ENCODE measurements at regions not wholly inside any gene's neighbourhood (a gene's known extent, or its start where the extent isn't known, plus 50 kb on each side); places are given as distances from the start of the nearest gene placed in this dataset.

DNA sequence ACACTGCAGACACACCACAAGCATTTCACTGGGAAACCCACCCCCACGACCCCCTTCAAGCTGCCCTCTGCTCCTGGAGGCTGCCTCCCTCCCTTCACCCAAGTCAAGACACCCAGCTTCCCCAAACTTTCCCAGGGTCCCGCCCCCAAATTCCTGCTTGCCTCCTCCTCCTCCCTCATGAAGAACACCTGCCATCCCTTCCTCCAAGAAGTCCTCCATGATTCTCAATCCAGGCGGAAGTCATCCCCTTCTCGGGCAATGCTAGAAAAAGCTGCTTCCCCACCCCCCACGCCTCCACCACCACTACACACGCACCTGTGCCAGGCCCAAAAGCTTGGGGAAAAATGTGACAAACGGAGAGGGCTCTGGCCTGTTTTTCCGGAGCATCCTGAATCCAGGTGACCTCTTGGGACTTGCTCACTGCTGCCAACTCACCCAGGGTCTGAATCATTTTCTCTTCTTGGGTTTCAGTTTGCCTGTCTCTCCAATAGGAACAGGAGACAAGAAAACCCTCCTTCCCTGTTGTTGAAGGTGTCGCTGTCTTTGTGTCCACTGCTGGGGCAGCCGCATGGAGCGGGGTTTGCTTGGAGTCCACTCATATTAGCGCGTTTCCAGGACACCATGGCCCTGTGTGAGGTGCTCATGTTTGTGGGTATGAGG, 101.0 kb upstream of the CASZ1 start:
- no peak overlapping the region for H3K4me3 ChIP-seq (ENCODE audit: low read depth, low read length)
- no peaks in the 10 kb centered on the region for H3K27me3 ChIP-seq
- H3K4me1 ChIP-seq, result peaks cover 39% of the 10 kb centered on the region
- H3K36me3 ChIP-seq, result no peaks in the 10 kb centered on the region
- TF ChIP-seq, protein P1, sequence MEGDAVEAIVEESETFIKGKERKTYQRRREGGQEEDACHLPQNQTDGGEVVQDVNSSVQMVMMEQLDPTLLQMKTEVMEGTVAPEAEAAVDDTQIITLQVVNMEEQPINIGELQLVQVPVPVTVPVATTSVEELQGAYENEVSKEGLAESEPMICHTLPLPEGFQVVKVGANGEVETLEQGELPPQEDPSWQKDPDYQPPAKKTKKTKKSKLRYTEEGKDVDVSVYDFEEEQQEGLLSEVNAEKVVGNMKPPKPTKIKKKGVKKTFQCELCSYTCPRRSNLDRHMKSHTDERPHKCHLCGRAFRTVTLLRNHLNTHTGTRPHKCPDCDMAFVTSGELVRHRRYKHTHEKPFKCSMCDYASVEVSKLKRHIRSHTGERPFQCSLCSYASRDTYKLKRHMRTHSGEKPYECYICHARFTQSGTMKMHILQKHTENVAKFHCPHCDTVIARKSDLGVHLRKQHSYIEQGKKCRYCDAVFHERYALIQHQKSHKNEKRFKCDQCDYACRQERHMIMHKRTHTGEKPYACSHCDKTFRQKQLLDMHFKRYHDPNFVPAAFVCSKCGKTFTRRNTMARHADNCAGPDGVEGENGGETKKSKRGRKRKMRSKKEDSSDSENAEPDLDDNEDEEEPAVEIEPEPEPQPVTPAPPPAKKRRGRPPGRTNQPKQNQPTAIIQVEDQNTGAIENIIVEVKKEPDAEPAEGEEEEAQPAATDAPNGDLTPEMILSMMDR (IDR thresholded peaks at IDR 0.05; ENCODE audit: low read depth, low read length), result no peak
- H3K9me3 ChIP-seq, result no peaks in the 10 kb centered on the region
- DNase-seq, result no peak

DNA sequence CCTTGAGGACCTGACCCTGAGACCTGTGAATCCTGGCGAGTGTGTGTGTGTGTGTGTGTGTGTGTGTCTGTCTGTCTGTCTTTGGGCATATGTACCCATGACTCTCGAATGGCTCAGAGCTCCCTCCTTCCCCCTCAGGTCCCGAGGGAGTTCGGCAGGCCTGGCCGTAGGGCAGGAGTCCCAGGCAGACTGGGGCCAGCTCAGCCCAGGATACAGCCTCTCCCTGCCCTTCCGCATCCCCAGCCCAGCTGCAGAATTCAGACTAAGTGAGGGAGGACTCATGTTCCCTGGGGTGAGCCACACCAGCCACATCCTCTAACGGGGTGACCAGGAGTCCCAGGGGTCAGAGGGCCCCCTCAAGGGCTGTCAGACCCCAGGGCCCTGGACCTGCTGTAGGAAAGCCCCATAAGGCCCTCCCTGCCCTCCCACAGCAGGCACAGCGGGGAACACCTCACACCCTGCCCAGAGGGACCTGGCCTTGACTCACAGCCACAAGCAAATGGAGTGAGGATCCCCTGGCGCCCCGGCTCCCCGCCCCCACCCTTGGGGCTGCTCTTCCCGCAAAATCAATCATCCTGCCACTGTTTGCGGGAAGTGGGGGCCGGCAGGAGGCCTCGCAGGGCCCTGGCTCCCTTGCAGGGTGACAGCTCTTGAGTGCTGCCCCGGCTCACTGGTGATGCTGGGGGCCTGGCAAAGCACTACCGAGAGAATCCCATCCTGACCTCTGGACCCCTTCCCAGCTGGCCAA, 101.7 kb upstream of the CASZ1 start:
- Histone ChIP-seq H3K9me3 (no peaks in the 10 kb centered on the region), H3K4me3 (ENCODE audit: low read depth, low read length) (no peak overlapping the region), H3K27me3 (no peaks in the 10 kb centered on the region), H3K36me3 (no peaks in the 10 kb centered on the region), H3K4me1 (peaks cover 42% of the 10 kb centered on the region)
- TF ChIP-seq, protein P1 (IDR thresholded peaks at IDR 0.05; ENCODE audit: low read depth, low read length), result no peak
- peak; percentile 65 for DNase-seq

DNA sequence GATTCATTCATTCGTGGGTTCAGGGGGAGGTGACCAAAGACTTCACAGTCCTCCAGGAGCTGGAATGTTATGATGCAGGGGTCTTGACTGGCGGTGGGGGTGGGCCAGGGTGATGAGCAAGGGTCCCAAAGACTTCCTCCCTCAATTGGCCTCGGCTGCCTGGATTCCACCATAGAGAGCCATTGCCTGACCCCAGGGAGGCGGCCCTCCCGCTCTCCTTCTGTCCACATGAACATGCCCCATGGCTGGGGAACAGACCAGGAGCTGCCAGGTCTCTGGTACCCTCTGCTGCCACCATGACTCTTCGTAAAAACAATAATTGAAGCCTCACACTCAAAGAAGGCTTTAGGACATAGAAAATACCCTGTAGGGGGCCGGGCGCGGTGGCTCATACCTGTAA, 102.5 kb upstream of the CASZ1 start:
- no peak overlapping the region for H3K4me3 ChIP-seq (ENCODE audit: low read depth, low read length)
- no peaks in the 10 kb centered on the region for H3K9me3 ChIP-seq
- H3K36me3 ChIP-seq, result no peaks in the 10 kb centered on the region
- peaks cover 44% of the 10 kb centered on the region for H3K4me1 ChIP-seq
- DNase-seq, result no peak
- TF ChIP-seq, protein P1 (IDR thresholded peaks at IDR 0.05; ENCODE audit: low read depth, low read length), result no peak
- H3K27me3 ChIP-seq, result no peaks in the 10 kb centered on the region

DNA sequence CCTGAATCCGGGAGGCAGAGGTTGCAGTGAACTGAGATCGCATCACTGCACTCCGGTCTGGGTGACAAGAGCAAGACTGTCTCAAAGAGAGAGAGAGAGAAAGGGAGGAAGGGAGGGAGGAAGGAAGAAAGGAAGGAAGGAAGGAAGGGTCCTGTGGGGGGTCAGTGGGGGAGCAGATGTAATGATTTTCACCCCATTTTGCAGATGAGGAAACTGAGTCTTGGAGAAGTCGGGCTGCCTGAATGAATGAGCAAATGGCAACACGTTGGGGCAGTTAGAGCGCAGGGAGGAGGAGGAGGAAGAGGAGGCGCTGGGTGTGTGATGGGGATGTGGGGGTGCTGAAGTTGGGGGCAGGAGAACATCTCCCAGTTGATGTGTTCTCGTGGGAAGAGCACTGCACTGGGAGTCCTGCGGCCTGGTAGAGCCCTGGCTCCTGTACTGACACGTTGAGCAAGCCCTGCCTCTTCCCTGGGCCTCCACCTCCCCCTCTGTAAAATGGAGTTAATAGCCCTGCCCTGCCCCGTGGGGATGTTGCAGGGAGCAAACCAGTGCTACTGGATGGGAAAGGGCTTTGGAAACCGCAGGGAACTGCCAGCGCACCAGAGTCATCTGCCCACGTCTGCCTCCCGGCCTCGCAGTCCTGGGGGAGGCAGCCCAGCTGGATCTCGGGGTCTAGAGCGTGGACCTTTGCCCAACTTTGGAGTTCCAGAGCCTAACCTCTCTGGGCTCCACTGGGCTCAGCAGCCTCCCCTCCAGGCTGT, 103.2 kb upstream of the CASZ1 start:
- Histone ChIP-seq H3K4me3 (ENCODE audit: low read depth, low read length) (no peak overlapping the region), H3K36me3 (no peaks in the 10 kb centered on the region), H3K9me3 (no peaks in the 10 kb centered on the region), H3K4me1 (peaks cover 52% of the 10 kb centered on the region), H3K27me3 (no peaks in the 10 kb centered on the region)
- DNase-seq, result no peak
- TF ChIP-seq, protein P1 (IDR thresholded peaks at IDR 0.05; ENCODE audit: low read depth, low read length), result no peak

DNA sequence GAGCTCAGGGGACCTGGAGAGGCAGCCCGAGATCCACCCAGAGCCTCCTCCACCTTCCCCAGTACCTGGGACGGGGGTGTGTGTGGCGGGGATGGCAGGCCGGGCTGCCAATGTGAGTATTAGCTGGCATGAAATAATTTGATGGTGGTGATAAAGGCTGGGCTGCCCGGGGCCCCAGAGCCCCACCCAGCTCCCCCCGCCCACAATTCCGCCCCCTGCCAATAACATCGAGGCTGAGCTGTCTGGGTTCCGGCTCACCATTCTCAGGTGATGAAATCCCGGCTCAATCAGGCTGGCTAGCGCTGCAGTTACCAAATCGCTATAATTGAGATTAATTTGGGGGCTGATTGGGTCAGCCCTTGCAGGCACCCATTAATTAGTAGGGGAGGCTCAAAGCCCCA, 103.8 kb upstream of the CASZ1 start:
- Histone ChIP-seq H3K36me3 (no peaks in the 10 kb centered on the region), H3K27me3 (no peaks in the 10 kb centered on the region), H3K4me1 (peaks cover 54% of the 10 kb centered on the region), H3K4me3 (ENCODE audit: low read depth, low read length) (no peak overlapping the region), H3K9me3 (no peaks in the 10 kb centered on the region)
- no peak for DNase-seq
- TF ChIP-seq, protein P1 (IDR thresholded peaks at IDR 0.05; ENCODE audit: low read depth, low read length), result no peak

All from BE2C (cell line).